ENCODE measurements at regions not wholly inside any gene's neighbourhood (a gene's known extent, or its start where the extent isn't known, plus 50 kb on each side); places are given as distances from the start of the nearest gene placed in this dataset.

GRCh38 chr6:105573138-105573537 lies 170.3 kb upstream of the PREP start:
- DNase-seq: no peak

- DNase-seq: no peak
These were observed 167.5 kb upstream of the PREP start for GRCh38 chr6:105570416-105570815.

- DNase-seq: no peak
These were observed 166.8 kb upstream of the PREP start for GRCh38 chr6:105569706-105570105.

GRCh38 chr6:105568751-105569150 lies 165.9 kb upstream of the PREP start:
- no peak for DNase-seq

- DNase-seq: no peak
These were observed 165.3 kb upstream of the PREP start for GRCh38 chr6:105568142-105568541.

DNA sequence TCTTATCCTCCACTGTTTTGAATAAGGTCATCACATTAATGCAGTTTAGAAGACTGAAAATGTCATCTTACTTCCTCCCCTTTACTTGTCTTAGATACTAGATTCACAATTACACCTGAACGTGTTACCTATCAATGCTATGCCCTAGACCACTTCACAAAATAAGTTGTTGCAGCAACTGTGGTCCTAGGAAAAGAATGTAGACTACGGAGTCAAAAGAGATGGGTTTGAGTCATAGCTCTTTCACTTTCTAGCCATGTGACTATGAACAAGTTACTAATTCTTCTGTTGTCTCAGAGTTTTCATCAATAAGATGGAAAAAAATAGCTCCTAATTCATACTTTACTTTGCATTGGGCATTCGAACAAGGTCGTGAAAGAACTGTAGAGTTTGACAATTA lies 164.3 kb upstream of the PREP start:
- no peak for DNase-seq

- DNase-seq: no peak
These were observed 163.6 kb upstream of the PREP start for GRCh38 chr6:105566503-105566902.

DNA sequence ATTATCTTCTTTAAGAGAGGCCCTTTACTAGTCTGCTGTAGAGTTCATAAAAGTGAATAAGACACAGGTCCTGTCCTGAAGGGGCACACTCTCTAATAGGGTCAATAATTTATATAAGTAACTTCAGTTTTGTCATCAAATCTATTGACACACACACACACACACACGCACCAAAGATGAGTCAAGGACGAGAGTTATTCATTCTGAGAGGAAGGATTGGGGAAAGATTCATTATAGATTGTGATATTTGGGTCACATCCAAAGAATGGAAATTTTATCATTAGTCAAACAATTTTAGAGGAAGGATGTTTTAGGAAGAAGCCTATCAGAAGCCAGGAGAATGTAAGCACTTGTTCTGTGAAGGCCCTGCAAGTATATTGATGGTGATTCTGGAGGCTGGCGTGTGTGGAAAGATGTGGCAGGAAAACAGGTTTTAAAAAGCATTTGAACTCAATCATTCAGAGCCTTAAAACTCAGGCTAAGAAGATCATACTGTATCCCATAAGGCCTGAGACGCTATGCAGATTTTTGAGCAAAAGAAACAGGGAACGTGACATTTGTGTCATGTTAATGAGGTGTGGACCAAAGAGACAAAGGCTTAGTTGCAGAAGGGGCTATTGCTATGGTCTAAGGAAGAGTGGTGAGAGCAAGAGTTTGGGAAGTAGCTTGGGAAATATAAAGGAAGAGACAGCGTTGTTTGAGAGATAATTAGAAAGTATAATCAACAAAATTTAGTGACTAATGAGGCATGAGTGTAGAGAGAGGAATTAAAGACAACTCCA lies 161.4 kb upstream of the PREP start:
- DNase-seq: no peak

DNA sequence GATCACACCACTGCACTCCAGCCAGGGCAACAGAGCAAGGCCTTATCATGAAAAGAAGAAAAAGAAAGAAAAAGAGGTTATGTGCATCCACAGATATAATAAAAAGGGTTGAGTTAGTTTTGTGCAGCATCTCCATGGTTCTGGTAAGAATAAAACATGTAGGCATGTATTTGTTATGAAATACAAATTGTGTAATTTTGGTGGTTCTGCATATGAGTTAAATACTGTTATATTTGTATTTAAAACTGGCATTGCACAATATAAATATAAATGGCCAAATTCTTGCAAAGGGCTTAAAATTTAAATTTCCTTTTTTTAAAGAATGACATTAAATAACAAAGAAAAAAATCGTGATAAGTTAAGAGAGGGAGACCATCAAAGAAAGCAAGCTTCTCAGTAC lies 159.1 kb upstream of the PREP start:
- DNase-seq: no peak

- DNase-seq: no peak
These were observed 158.6 kb upstream of the PREP start for GRCh38 chr6:105561486-105561885.

GRCh38 chr6:105560611-105561066 lies 157.8 kb upstream of the PREP start:
- DNase-seq: no peak

DNA sequence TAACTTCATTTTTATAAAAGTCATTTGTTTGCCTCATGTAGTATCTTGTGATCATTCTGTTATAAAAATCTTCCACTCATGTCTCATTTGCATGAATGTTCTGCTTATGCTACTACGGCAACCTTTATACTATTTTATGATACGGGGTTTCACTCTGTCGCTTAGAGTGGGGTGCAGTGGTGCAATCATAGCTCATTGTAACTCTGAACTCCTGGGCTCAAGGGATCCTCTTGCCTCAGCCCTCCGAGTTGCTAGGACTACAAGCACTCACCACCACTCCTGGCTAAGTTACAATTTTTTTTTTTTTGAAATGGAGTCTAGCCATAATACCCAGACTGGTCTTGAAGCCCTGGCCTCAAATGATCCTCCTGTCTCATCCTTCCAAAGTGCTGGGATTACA lies 154.4 kb upstream of the PREP start:
- DNase-seq: no peak

GRCh38 chr6:105553171-105553570 lies 150.3 kb upstream of the PREP start:
- no peak for DNase-seq

- DNase-seq: no peak
These were observed 148.2 kb upstream of the PREP start for GRCh38 chr6:105550955-105551620.

- no peak for DNase-seq
These were observed 143.9 kb upstream of the PREP start for GRCh38 chr6:105546754-105547153.

GRCh38 chr6:105545947-105546731 lies 143.3 kb upstream of the PREP start:
- no peak for DNase-seq

GRCh38 chr6:105545228-105545920 lies 142.5 kb upstream of the PREP start:
- DNase-seq: no peak

GRCh38 chr6:105539911-105540310 lies 137.0 kb upstream of the PREP start:
- DNase-seq: no peak

- DNase-seq: no peak
These were observed 135.2 kb upstream of the PREP start for GRCh38 chr6:105537981-105538578.

GRCh38 chr6:105536961-105537360 lies 134.1 kb upstream of the PREP start:
- DNase-seq: peak; percentile 37

DNA sequence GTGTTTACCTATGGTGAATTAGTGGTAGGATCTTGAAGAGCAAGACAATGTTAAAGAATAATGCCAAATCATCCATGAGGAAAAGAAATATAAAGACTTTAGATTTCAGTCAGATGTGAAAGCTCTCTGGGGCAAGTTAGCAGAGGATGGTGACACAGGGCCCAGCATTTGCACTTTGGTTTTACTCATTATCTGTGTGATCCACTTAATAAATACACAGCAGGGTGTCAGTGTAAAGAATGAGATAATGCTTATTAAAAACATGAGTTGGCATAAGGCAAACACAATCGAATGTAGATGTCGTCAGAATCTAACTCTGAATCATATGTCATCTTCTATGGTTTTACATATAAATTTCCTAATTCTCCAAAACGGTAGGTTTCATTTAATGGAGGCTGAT lies 130.4 kb upstream of the PREP start:
- no peak for DNase-seq

DNA sequence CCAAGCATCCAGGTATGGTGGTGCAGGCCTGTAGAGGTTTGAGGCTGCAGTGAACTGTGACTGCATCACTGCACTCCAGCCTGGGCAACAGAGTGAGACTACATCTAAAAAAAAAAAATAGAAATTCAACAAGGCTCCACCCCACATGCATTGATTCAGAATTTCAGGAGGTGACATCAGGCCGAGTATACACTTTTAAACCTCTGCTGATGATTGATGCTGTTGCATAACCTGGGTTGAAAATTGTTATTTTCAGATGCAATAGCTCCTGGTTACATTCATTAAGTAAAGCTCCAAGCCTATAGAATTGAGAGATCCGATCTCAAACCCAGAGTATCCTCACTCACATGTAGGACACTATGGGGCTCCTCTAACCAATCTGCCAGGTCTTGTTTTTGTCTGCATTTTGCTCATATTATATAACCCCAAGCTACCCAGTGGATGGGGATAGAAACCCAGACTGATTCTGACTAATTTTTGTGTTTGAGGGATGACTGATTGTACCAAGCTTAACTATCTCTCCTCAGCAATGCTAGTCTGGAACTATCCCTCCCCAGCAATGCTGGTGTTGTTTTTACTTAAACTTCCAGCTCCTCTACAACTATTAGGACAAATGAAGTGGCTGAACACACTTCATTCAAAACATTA lies 123.5 kb upstream of the PREP start:
- DNase-seq: no peak
